Spleen (tissue), 11 donors: ENCODE measurements at regions not wholly inside any gene's neighbourhood (a gene's known extent, or its start where the extent isn't known, plus 50 kb on each side); places are given as distances from the start of the nearest gene placed in this dataset.
"Not testable (repeated sequence)": the region's sequence is repeated elsewhere in the genome, so short reads cannot be mapped to it uniquely, and the experiment has no call there.

Experiments used
- DNase-seq: peaks from one replicate; pipeline ENCODE4 v3.0.0-alpha.2; 2020
- H3K27ac ChIP-seq, 8 donors: fragments of 200-600 bp; sonication (generic) in 7 of 8; 1 replicate in 4 of 8; 2 replicates in 4 of 8; pipeline versions ENCODE4 v1.5.0 to v1.8.0; 2016 to 2021; ENCODE audit warnings: inconsistent platforms in 4 of 8, mild to moderate bottlenecking in 4 of 8, moderate library complexity in 1 of 8
- H3K27me3 ChIP-seq, 7 donors: fragments of 200-600 bp; sonication (generic) in 6 of 7; replicated peaks in 1 of 7; 1 replicate in 4 of 7; 2 replicates in 3 of 7; pipeline versions ENCODE4 v1.5.0 to v1.8.0; 2016 to 2021; ENCODE audit warnings: inconsistent platforms in 3 of 7, mild to moderate bottlenecking in 1 of 7
- H3K36me3 ChIP-seq, 6 donors: fragments of 200-600 bp; sonication (generic) in 5 of 6; 1 replicate in 4 of 6; 2 replicates in 2 of 6; pipeline versions ENCODE4 v1.5.0 to v1.8.0; 2016 to 2021; ENCODE audit warnings: inconsistent platforms in 2 of 6
- H3K4me1 ChIP-seq, 6 donors: fragments of 200-600 bp; sonication (generic) in 5 of 6; 1 replicate in 3 of 6; 2 replicates in 3 of 6; pipeline versions ENCODE4 v1.5.0 to v1.8.0; 2016 to 2021; ENCODE audit warnings: inconsistent platforms in 3 of 6
- H3K4me3 ChIP-seq, 8 donors: fragments of 200-600 bp; sonication (generic) in 7 of 8; 1 replicate in 4 of 8; 2 replicates in 4 of 8; pipeline versions ENCODE4 v1.5.0 to v1.8.0; 2016 to 2021; ENCODE audit warnings: inconsistent platforms in 4 of 8, mild to moderate bottlenecking in 4 of 8, moderate library complexity in 2 of 8
- H3K9me3 ChIP-seq, 8 donors: fragments of 200-600 bp; sonication (generic) in 7 of 8; 1 replicate in 4 of 8; 2 replicates in 4 of 8; pipeline versions ENCODE4 v1.5.0 to v1.8.0; 2016 to 2021; ENCODE audit warnings: inconsistent platforms in 4 of 8
- CTCF ChIP-seq, 11 experiments: fragments of 200-600 bp in 7 of 11; fragments of 450-650 bp in 4 of 11; sonication (generic) in 4 of 11; IDR thresholded peaks in 8 of 11; conservative IDR thresholded peaks in 3 of 11; 1 replicate in 7 of 11; 2 replicates in 4 of 11; pipeline versions ENCODE4 v1.4.0 to v1.8.0; 2016 to 2021; ENCODE audit warnings: antibody characterized with exemption in 11 of 11, inconsistent platforms in 4 of 11, mild to moderate bottlenecking in 1 of 11
- POLR2A ChIP-seq, 3 donors: fragments of 450-650 bp; IDR thresholded peaks; one replicate each; pipeline ENCODE4 v1.5.1; 2017; ENCODE audit warnings: antibody characterized with exemption in 3 of 3, mild to moderate bottlenecking in 1 of 3
- POLR2AphosphoS5 ChIP-seq, 3 donors: sonication (generic); formaldehyde crosslinking; IDR thresholded peaks; one replicate each; pipeline ENCODE4 v1.5.1; 2017; ENCODE audit warnings: antibody characterized with exemption in 3 of 3
- WGBS, 5 donors: extraction: QIAGEN DNeasy Blood & Tissue Kit in 3 of 5; methylation state at CpG; one replicate each; pipeline versions ENCODE4 v1.1.5 to v1.1.7; 2013 to 2018; 5-methylcytosine and 5-hydroxymethylcytosine counted together
- intact Hi-C: fragments of 100-400 bp; cut with DNase I; formaldehyde crosslinking; loops from one replicate; pipeline ENCODE4 v1.15.0; 2023; ENCODE audit warnings: low total_unique reads
- donor health status: healthy with polysubstance abuse.
- donor health status: DM: no; HTN: no; CAD: no; lungs with moderate emphysema.
- donor health status: DM: no; HTN: no; CAD: no.
- donor health status: Bipolar disorder and iron deficiency.
- donor health status: healthy.
- donor health status: DM: no; HTN: no; CAD: no.
- donor health status: DM: yes; HTN: yes; CAD: no.

- peaks cover 0 to 7% (median 5%) of the 10 kb centered on the region in 6 donors for H3K4me1 ChIP-seq
- no peak for DNase-seq
- no peak overlapping the region for H3K27ac ChIP-seq
- intact Hi-C loops = loop anchor here (5.0 to 10.0 kb wide), 3 partner anchors 244 to 874 kb away; no protein-coding TSS in a partner anchor
- no peaks in the 10 kb centered on the region for H3K9me3 ChIP-seq
- WGBS, 5 donors = 89 to 95% (median 94%) methylated on average over 7 of the region's 7 CpGs
- peaks cover 0 to 69% (median 44%) of the 10 kb centered on the region in 6 donors for H3K36me3 ChIP-seq
- H3K27me3 ChIP-seq = no peaks in the 10 kb centered on the region
- no peak overlapping the region for H3K4me3 ChIP-seq
- TF ChIP-seq POLR2AphosphoS5 (IDR thresholded peaks at IDR 0.05) = no peak
- no peak for TF ChIP-seq CTCF (IDR thresholded peaks at IDR 0.05 in 8 of 11, conservative IDR thresholded peaks at IDR 0.05 in 3 of 11)
- TF ChIP-seq POLR2A (IDR thresholded peaks at IDR 0.05) = no peak
Measured at GRCh38 chr22:25461301-25461700, 103.2 kb upstream of the GRK3 start.

- peak; percentile 93 for DNase-seq
- not testable (repeated sequence) for H3K4me1 ChIP-seq, H3K27me3 ChIP-seq, H3K4me3 ChIP-seq, H3K9me3 ChIP-seq
- intact Hi-C loops = loop anchor here (5.0 to 10.0 kb wide), 3 partner anchors 242 to 872 kb away; no protein-coding TSS in a partner anchor
- peak overlapping the region in 2 of 8 donors; percentile 18 to 36 for H3K27ac ChIP-seq
- TF ChIP-seq CTCF (IDR thresholded peaks at IDR 0.05 in 8 of 11, conservative IDR thresholded peaks at IDR 0.05 in 3 of 11) (peak; percentile 93 to 99 (median 97)), POLR2AphosphoS5 (IDR thresholded peaks at IDR 0.05) (peak; percentile 65 to 79 (median 70))
- 38 to 42% (median 39%) methylated on average over 13 to 15 of the region's 15 CpGs for WGBS, 5 donors
- peaks cover 0 to 65% (median 37%) of the 10 kb centered on the region in 6 donors for H3K36me3 ChIP-seq
Measured at GRCh38 chr22:25462474-25463346, 101.8 kb upstream of the GRK3 start.

GRCh38 chr22:25463347-25463628, 101.2 kb upstream of the GRK3 start:
- H3K4me1 ChIP-seq, H3K9me3 ChIP-seq, H3K4me3 ChIP-seq, H3K27ac ChIP-seq, H3K27me3 ChIP-seq, DNase-seq: not testable (repeated sequence)
- H3K36me3 ChIP-seq = peaks cover 0 to 60% (median 33%) of the 10 kb centered on the region in 6 donors
- intact Hi-C loops = loop anchor here (5.0 to 10.0 kb wide), 3 partner anchors 242 to 872 kb away; no protein-coding TSS in a partner anchor
- 88 to 90% (median 88%) methylated on average over 8 of the region's 8 CpGs for WGBS, 5 donors

- not testable (repeated sequence) for DNase-seq, H3K27me3 ChIP-seq, H3K27ac ChIP-seq, H3K4me1 ChIP-seq, H3K4me3 ChIP-seq, H3K9me3 ChIP-seq
- peaks cover 0 to 49% (median 24%) of the 10 kb centered on the region in 6 donors for H3K36me3 ChIP-seq
- intact Hi-C loops = loop anchor here (5.0 to 10.0 kb wide), 3 partner anchors 240 to 870 kb away; no protein-coding TSS in a partner anchor
- WGBS, 5 donors = 94 to 96% (median 94%) methylated on average over 9 of the region's 9 CpGs
Measured at GRCh38 chr22:25464326-25464725, 100.1 kb upstream of the GRK3 start.

GRCh38 chr22:25465949-25466348, 98.5 kb upstream of the GRK3 start:
- WGBS, 5 donors = 63 to 71% (median 68%) methylated on average over 4 of the region's 4 CpGs
- DNase-seq = no peak
- Histone ChIP-seq H3K4me3 (no peak overlapping the region), H3K4me1 (peaks cover 0 to 7% (median 5%) of the 10 kb centered on the region in 6 donors), H3K36me3 (peaks cover 0 to 38% (median 9%) of the 10 kb centered on the region in 6 donors), H3K27me3 (no peaks in the 10 kb centered on the region), H3K27ac (no peak overlapping the region), H3K9me3 (no peaks in the 10 kb centered on the region)
- intact Hi-C loops = loop anchor here (10.0 kb wide), 2 partner anchors 239 to 869 kb away; no protein-coding TSS in a partner anchor
- TF ChIP-seq CTCF (IDR thresholded peaks at IDR 0.05 in 8 of 11, conservative IDR thresholded peaks at IDR 0.05 in 3 of 11) (no peak), POLR2A (IDR thresholded peaks at IDR 0.05) (no peak), POLR2AphosphoS5 (IDR thresholded peaks at IDR 0.05) (no peak)
